Activated CD4-positive, alpha-beta T cell treated with anti-CD3 and anti-CD28 coated beads for 1 hour (primary cell): ENCODE measurements at regions not wholly inside any gene's neighbourhood (a gene's known extent, or its start where the extent isn't known, plus 50 kb on each side); places are given as distances from the start of the nearest gene placed in this dataset.
"Not testable (repeated sequence)": the region's sequence is repeated elsewhere in the genome, so short reads cannot be mapped to it uniquely, and the experiment has no call there.

Experiments
- DNase-seq: peaks from one replicate; pipeline ENCODE4 v3.0.0-alpha.2; 2020

GRCh38 chr21:28636752-28637691 lies 355.7 kb downstream of the LTN1 start:
- DNase-seq: no peak

- DNase-seq: no peak
Observed at GRCh38 chr21:28635541-28635940, 357.1 kb downstream of the LTN1 start.

- no peak for DNase-seq
Observed at GRCh38 chr21:28633839-28634555, 358.7 kb downstream of the LTN1 start.

GRCh38 chr21:28632755-28633408 lies 359.8 kb downstream of the LTN1 start:
- no peak for DNase-seq

GRCh38 chr21:28627691-28628090 lies 365.0 kb downstream of the LTN1 start:
- DNase-seq: no peak

GRCh38 chr21:28627261-28627660 lies 365.4 kb downstream of the LTN1 start:
- no peak for DNase-seq

GRCh38 chr21:28624626-28625025 lies 368.1 kb downstream of the LTN1 start:
- DNase-seq: no peak

- no peak for DNase-seq
Observed at GRCh38 chr21:28617300-28617699, 375.4 kb downstream of the LTN1 start.

- no peak for DNase-seq
Observed at GRCh38 chr21:28615276-28615675, 377.4 kb downstream of the LTN1 start.

- no peak for DNase-seq
Observed at GRCh38 chr21:28614791-28615190, 377.9 kb downstream of the LTN1 start.

GRCh38 chr21:28608646-28609045 lies 384.0 kb downstream of the LTN1 start:
- no peak for DNase-seq

- DNase-seq: no peak
Observed at GRCh38 chr21:28607545-28607944, 385.1 kb downstream of the LTN1 start.

GRCh38 chr21:28604946-28605537 lies 387.6 kb downstream of the LTN1 start:
- DNase-seq: no peak

- no peak for DNase-seq
Observed at GRCh38 chr21:28602546-28602945, 390.1 kb downstream of the LTN1 start.

GRCh38 chr21:28598214-28598613 lies 394.5 kb downstream of the LTN1 start:
- DNase-seq: no peak

GRCh38 chr21:28592205-28592865 lies 400.3 kb downstream of the LTN1 start:
- DNase-seq: no peak

- no peak for DNase-seq
Observed at GRCh38 chr21:28590676-28591075, 402.0 kb downstream of the LTN1 start.

- DNase-seq: no peak
Observed at GRCh38 chr21:28590026-28590425, 402.7 kb downstream of the LTN1 start.

GRCh38 chr21:28588997-28589396 lies 403.7 kb downstream of the LTN1 start:
- DNase-seq: no peak

GRCh38 chr21:28587748-28588147 lies 404.9 kb downstream of the LTN1 start:
- no peak for DNase-seq

- no peak for DNase-seq
Observed at GRCh38 chr21:28581976-28582375, 410.7 kb downstream of the LTN1 start.

GRCh38 chr21:28581311-28581731 lies 411.4 kb downstream of the LTN1 start:
- DNase-seq: not testable (repeated sequence)

- DNase-seq: no peak
Observed at GRCh38 chr21:28580585-28580984, 412.1 kb downstream of the LTN1 start.
